ENCODE measurements at regions not wholly inside any gene's neighbourhood (a gene's known extent, or its start where the extent isn't known, plus 50 kb on each side); places are given as distances from the start of the nearest gene placed in this dataset.

DNA sequence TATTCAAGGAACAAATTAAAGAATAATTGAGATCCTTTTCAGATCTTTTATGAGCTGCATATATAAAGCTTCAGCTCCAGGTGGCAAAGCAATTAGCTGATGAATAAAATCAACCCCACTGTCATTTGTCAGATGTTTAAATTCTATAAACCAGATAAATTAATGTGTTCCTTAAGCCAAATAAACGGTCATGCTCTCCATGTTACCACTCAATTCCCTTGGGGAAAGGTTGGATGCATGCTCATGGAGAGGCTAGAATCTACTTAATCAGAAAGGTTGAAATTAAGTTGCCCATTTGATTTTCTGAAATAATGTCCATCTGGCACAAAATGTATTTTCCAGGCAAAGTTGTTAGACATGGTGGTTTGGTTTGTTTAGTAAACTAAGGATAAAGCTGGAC is 282.5 kb upstream of the SPRED2 start:
- no peak overlapping the region for H3K4me3 ChIP-seq (ENCODE audit: severe bottlenecking)
- no peak overlapping the region for H3K27ac ChIP-seq (ENCODE audit: poor library complexity, severe bottlenecking)
- ATAC-seq (ENCODE audit: low read depth) (no peak), DNase-seq (ENCODE audit: low spot score) (no peak)
- no peaks in the 10 kb centered on the region for H3K9me3 ChIP-seq (ENCODE audit: severe bottlenecking)
- no peaks in the 10 kb centered on the region for H3K36me3 ChIP-seq (ENCODE audit: low read depth)
- no peaks in the 10 kb centered on the region for H3K4me1 ChIP-seq (ENCODE audit: insufficient read depth, poor library complexity, severe bottlenecking)
- H3K27me3 ChIP-seq (ENCODE audit: insufficient read depth, poor library complexity, severe bottlenecking): peaks cover 2% of the 10 kb centered on the region
- TF ChIP-seq, protein P1, sequence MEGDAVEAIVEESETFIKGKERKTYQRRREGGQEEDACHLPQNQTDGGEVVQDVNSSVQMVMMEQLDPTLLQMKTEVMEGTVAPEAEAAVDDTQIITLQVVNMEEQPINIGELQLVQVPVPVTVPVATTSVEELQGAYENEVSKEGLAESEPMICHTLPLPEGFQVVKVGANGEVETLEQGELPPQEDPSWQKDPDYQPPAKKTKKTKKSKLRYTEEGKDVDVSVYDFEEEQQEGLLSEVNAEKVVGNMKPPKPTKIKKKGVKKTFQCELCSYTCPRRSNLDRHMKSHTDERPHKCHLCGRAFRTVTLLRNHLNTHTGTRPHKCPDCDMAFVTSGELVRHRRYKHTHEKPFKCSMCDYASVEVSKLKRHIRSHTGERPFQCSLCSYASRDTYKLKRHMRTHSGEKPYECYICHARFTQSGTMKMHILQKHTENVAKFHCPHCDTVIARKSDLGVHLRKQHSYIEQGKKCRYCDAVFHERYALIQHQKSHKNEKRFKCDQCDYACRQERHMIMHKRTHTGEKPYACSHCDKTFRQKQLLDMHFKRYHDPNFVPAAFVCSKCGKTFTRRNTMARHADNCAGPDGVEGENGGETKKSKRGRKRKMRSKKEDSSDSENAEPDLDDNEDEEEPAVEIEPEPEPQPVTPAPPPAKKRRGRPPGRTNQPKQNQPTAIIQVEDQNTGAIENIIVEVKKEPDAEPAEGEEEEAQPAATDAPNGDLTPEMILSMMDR (IDR thresholded peaks at IDR 0.05; ENCODE audit: poor library complexity, severe bottlenecking): no peak

DNA sequence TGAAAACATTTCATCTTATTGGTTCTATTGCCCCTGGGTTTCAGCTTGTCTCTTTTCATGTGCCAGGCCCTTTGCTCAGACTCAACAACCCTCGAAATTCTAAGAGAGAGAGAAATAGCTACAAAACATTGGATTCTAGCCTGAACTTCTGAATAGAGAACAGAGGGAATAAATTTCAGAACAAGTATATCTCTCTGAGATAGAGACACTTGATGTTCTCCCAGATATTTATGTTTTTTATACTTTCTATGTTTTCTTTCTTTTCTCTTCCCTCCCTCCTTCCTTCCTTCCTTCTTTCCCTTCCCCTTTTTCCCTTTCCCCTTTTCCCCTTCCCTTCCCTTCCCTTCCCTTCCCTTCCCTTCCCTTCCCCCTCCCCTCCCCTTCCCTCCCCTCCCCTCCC is 279.5 kb upstream of the SPRED2 start:
- no peak overlapping the region for H3K4me3 ChIP-seq (ENCODE audit: severe bottlenecking)
- DNase-seq (ENCODE audit: low spot score) (no peak), ATAC-seq (ENCODE audit: low read depth) (no peak)
- no peaks in the 10 kb centered on the region for H3K9me3 ChIP-seq (ENCODE audit: severe bottlenecking)
- H3K27me3 ChIP-seq (ENCODE audit: insufficient read depth, poor library complexity, severe bottlenecking): peaks cover 2% of the 10 kb centered on the region
- H3K36me3 ChIP-seq (ENCODE audit: low read depth): no peaks in the 10 kb centered on the region
- H3K4me1 ChIP-seq (ENCODE audit: insufficient read depth, poor library complexity, severe bottlenecking): no peaks in the 10 kb centered on the region
- H3K27ac ChIP-seq (ENCODE audit: poor library complexity, severe bottlenecking): no peak overlapping the region
- TF ChIP-seq, protein P1 (IDR thresholded peaks at IDR 0.05; ENCODE audit: poor library complexity, severe bottlenecking): no peak

DNA sequence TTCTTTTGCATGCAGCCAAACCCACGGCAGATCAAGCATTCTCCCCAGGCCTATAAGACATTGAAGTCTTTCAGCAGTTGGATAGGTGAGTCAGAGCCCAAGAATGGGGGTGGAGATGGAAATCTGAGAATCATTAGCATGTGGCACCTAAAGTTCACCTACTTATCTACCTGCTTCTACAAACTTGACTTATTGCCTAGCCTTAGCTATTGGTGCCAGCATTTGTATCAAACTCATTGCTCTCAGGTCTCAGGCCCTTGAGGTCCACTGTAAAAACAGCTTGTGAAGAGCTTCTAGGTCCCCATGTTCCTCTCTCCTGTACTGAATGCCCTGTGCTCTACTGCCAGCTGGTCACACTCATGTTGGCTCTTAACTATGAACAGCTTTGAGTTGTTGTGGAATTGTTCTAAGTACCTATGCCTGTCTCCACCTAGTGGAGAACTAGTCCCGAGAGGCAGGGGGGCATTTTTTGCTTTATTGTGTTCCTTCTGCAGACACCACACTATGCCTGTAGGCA is 278.4 kb upstream of the SPRED2 start:
- Histone ChIP-seq H3K36me3 (ENCODE audit: low read depth) (no peaks in the 10 kb centered on the region), H3K27ac (ENCODE audit: poor library complexity, severe bottlenecking) (no peak overlapping the region), H3K4me1 (ENCODE audit: insufficient read depth, poor library complexity, severe bottlenecking) (no peaks in the 10 kb centered on the region), H3K4me3 (ENCODE audit: severe bottlenecking) (no peak overlapping the region), H3K27me3 (ENCODE audit: insufficient read depth, poor library complexity, severe bottlenecking) (peaks cover 2% of the 10 kb centered on the region), H3K9me3 (ENCODE audit: severe bottlenecking) (no peaks in the 10 kb centered on the region)
- TF ChIP-seq, protein P1 (IDR thresholded peaks at IDR 0.05; ENCODE audit: poor library complexity, severe bottlenecking): peak; percentile 29
- no peak for DNase-seq (ENCODE audit: low spot score)
- ATAC-seq (ENCODE audit: low read depth): peak; percentile 66

DNA sequence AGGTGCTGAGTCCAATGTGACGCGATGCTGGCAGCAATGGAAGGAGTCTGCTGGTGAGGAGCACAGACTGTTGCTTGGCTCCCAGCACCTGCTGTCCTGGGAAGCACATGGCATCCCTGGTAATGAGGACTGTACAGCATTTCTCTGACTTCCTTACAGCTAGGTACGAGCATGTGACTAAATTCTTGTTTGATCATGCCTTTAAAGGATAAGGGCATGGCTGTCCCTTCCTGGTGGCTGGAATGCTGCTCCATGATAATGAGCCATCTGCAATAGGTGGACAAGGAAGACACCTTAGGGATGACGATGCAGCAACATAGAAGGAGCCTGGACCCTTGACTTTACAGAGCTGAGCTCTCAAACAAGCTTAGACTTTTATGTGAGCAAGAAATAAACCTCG is 278.0 kb upstream of the SPRED2 start:
- TF ChIP-seq, protein P1 (IDR thresholded peaks at IDR 0.05; ENCODE audit: poor library complexity, severe bottlenecking): no peak
- no peak for ATAC-seq (ENCODE audit: low read depth)
- DNase-seq (ENCODE audit: low spot score): no peak
- Histone ChIP-seq H3K4me1 (ENCODE audit: insufficient read depth, poor library complexity, severe bottlenecking) (no peaks in the 10 kb centered on the region), H3K27me3 (ENCODE audit: insufficient read depth, poor library complexity, severe bottlenecking) (peaks cover 4% of the 10 kb centered on the region), H3K27ac (ENCODE audit: poor library complexity, severe bottlenecking) (no peak overlapping the region), H3K9me3 (ENCODE audit: severe bottlenecking) (no peaks in the 10 kb centered on the region), H3K4me3 (ENCODE audit: severe bottlenecking) (no peak overlapping the region), H3K36me3 (ENCODE audit: low read depth) (no peaks in the 10 kb centered on the region)

DNA sequence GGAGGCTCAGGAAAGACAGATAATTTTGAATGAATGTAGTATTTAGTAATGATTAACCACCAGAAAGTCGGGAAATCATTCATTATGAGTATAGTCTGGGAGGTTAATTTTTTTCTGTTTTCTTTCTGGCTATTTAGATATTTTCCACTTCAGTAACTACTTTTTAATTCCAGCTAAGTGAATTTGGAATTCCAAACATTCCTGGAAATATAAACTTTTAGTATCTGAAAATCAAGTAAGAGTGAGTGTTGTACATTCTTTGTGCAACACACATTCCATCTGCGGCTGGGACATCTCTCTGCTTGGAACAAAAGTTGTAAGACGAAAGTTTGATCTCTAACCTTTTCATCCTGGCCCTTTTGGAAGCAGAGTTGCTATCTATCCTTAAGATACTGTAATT is 275.7 kb upstream of the SPRED2 start:
- no peak overlapping the region for H3K4me3 ChIP-seq (ENCODE audit: severe bottlenecking)
- no peak for ATAC-seq (ENCODE audit: low read depth)
- H3K4me1 ChIP-seq (ENCODE audit: insufficient read depth, poor library complexity, severe bottlenecking): no peaks in the 10 kb centered on the region
- H3K9me3 ChIP-seq (ENCODE audit: severe bottlenecking): no peaks in the 10 kb centered on the region
- H3K36me3 ChIP-seq (ENCODE audit: low read depth): no peaks in the 10 kb centered on the region
- TF ChIP-seq, protein P1 (IDR thresholded peaks at IDR 0.05; ENCODE audit: poor library complexity, severe bottlenecking): no peak
- H3K27ac ChIP-seq (ENCODE audit: poor library complexity, severe bottlenecking): no peak overlapping the region
- peaks cover 9% of the 10 kb centered on the region for H3K27me3 ChIP-seq (ENCODE audit: insufficient read depth, poor library complexity, severe bottlenecking)
- DNase-seq (ENCODE audit: low spot score): no peak

All from RWPE2 (cell line).